GM12872 (cell line): ENCODE measurements at regions not wholly inside any gene's neighbourhood (a gene's known extent, or its start where the extent isn't known, plus 50 kb on each side); places are given as distances from the start of the nearest gene placed in this dataset.

Experiments used
- TF ChIP-seq, protein P1 (sequence below): IDR thresholded peaks from 3 replicates; pipeline ENCODE4 v1.5.1; 2011; ENCODE audit warnings: low read depth, mild to moderate bottlenecking, low read length, moderate library complexity; ENCODE audit not compliant: insufficient read depth

DNA sequence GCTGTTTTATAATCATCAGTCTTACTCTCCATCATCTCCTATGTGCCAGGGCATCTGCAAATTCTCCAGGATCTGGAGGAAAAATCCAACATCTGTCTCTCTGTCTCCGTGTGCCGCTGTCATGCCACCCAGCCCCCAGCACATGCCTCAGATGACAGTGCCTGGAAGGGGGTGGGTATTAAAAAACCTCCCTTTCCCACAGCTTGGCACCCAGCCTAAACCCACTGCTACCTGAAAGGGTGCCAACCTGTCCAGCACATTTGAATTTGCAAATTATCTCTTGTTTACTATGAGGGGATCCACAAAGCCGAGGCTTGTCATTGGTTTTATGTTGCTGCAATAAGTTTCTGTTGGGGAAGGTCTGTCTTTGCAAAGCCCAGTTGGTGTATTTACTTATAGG lies 73.1 kb downstream of the EMX2 start:
- TF ChIP-seq, protein P1, sequence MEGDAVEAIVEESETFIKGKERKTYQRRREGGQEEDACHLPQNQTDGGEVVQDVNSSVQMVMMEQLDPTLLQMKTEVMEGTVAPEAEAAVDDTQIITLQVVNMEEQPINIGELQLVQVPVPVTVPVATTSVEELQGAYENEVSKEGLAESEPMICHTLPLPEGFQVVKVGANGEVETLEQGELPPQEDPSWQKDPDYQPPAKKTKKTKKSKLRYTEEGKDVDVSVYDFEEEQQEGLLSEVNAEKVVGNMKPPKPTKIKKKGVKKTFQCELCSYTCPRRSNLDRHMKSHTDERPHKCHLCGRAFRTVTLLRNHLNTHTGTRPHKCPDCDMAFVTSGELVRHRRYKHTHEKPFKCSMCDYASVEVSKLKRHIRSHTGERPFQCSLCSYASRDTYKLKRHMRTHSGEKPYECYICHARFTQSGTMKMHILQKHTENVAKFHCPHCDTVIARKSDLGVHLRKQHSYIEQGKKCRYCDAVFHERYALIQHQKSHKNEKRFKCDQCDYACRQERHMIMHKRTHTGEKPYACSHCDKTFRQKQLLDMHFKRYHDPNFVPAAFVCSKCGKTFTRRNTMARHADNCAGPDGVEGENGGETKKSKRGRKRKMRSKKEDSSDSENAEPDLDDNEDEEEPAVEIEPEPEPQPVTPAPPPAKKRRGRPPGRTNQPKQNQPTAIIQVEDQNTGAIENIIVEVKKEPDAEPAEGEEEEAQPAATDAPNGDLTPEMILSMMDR: no peak

DNA sequence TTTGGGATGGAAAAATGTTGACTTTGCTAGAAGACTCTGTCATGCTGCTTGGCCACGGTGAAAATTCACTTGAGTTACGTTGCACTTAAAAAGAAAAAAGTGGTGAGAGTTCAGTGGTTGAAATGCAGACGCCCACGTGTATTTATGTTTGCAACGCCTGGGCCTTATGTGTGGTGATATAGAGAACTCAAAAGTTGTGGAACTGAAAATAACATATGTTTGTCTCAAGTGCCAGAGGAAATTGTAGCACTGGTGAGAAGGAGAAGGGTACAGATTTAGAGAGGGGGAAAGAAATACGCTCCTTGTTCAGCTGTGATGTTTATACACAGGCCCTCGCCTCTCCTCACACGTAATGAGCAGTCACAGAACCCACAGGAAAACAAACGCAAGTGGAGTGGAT lies 73.6 kb downstream of the EMX2 start:
- TF ChIP-seq, protein P1: no peak

DNA sequence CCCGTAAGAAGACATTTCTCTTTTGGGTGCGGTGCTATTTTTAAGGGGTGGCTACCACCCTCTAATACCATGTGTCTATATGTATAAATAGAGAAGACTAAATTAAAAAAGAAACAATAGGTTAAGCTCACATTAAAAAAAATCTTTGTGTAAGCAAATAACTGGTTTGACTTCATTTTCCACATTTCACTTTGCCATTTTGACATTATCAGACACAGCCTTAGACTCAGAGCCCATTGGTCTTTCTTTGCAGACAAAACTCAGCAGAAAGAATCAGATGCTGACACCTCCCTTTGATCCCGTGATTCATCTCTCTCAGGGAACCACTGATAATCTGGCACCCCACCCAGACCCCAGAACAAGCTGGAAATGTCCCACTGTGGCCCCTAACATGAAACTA lies 74.5 kb downstream of the EMX2 start:
- TF ChIP-seq, protein P1: no peak

DNA sequence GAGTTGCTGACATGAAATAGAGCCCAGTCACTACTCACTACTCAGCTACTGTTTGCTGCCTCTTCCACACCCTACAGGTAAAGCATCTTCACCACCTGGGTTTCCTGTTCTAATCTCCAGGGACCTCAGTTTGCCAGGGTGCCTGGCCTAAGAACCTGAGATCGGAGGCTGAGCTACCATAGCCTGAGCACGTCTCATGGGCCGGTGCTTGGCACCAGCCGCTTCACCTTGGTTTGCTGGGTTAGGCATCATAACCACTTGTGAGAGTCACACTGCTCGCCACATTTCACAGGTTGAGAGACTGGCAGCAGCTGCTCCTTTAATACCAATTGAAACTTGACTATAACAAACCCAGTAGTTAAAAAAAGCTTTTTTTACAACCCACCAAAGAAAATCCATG lies 75.1 kb downstream of the EMX2 start:
- TF ChIP-seq, protein P1: no peak

DNA sequence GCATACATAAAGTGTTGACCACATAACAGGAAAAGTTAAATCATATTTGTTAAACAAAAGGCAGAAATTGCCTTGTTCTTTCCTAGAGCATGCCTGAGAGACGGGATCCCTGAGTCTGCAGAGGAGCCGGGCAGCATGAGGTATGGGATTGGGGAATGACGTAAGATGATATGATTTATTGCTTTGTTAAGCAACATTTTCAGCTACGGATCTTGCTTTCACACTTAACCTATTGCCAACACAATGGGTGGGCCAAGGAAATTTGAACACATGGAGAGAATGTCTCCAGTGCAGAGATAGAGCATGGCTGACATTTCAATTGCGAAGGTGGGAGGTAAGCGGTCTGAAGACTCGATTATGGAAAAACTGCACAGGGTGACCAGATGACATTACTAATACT lies 76.7 kb downstream of the EMX2 start:
- TF ChIP-seq, protein P1: no peak

DNA sequence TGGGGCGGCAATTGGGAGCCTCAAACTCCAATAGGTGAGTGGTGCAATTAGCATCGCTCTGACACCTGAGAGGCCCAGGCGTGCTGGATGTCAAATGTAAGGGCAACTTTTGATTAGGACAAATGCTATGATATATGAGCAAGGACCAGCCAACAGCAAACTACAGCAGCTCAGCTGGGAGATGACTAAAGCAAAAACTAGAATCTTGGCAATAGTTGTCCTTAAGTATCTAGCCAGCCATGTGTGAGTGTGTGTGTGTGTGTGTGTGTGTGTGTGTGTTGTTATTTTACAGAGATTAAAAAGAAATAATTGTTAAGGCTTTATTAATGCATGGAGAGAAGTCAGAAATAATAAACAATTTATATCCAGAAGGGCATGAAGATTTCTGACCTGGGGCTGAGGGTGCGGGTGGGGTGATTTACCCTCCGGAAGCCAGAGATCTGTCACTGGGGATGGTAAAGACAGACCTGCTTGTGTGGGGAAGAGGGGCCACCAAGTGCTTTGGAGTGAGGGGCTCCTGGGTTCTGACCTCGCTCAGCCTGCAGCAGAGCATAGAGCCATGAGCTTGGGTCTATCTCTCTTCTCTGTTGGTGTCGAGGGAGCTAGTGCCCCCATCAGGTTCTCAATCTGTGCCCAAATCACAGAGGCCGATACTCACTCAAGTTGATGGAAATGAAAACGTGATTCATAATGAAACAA lies 77.3 kb downstream of the EMX2 start:
- TF ChIP-seq, protein P1: no peak

DNA sequence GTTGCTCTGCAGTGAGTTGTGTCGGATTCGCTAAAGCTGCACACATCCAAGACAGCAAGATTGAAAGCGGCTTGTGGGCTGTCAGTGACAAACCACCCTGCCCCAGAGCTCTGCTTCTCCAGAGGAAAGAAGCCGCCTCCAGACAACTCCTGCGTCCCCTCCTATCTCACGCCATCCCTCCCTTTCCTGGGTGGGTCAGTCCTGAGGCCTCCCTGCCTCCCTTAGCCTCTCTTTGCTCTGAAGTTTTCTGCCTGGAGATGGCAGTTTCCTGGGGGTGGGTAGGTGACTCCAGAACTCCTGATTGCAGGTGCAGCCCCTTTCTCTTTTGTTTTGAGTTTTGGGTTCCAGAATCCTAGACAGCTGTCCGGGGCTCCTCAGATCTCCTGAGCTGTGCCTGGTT lies 78.7 kb downstream of the EMX2 start:
- TF ChIP-seq, protein P1: no peak
